ENCODE measurements at regions not wholly inside any gene's neighbourhood (a gene's known extent, or its start where the extent isn't known, plus 50 kb on each side); places are given as distances from the start of the nearest gene placed in this dataset.

DNA sequence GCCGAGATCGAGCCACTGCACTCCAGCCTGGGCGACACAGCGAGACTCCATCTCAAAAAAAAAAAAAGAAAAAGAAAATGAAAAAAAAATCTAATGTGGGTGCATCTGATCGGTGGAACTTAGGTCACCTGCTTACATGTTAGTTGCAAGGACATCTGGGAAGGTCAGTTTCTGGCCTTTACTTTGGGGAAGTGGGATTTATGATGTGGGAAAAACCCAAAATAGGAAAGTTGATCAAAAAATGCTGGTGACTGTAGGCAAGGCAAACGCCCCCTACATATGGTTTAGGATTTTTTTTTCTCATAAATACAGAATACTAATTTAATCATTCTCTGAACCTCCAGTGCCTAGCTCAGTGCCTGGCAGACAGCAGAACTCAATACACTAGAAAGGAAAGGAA lies 69.2 kb upstream of the PIM1 start:
- TF ChIP-seq POLR2A (IDR thresholded peaks at IDR 0.05) (no peak), CTCF (IDR thresholded peaks at IDR 0.05) (no peak), POLR2AphosphoS5 (IDR thresholded peaks at IDR 0.05) (no peak), EP300 (IDR thresholded peaks at IDR 0.05) (no peak)

Measured in stomach (tissue), 4 donors.